ENCODE measurements at regions not wholly inside any gene's neighbourhood (a gene's known extent, or its start where the extent isn't known, plus 50 kb on each side); places are given as distances from the start of the nearest gene placed in this dataset.
"Not testable (repeated sequence)": the region's sequence is repeated elsewhere in the genome, so short reads cannot be mapped to it uniquely, and the experiment has no call there.

GRCh38 chr6:67767046-67767822, 867.8 kb upstream of the ADGRB3 start:
- not testable (repeated sequence) for H3K14ac ChIP-seq (ENCODE audit: low read length)

GRCh38 chr6:67766057-67766456, 869.0 kb upstream of the ADGRB3 start:
- Histone ChIP-seq H2AFZ (ENCODE audit: low read length) (no peak overlapping the region), H2BK120ac (ENCODE audit: low read depth, low read length) (no peak overlapping the region), H3K4me3 (ENCODE audit: low read length in 2 of 2) (no peak overlapping the region), H3K79me1 (ENCODE audit: low read depth, low read length) (no peaks in the 10 kb centered on the region), H2BK5ac (ENCODE audit: low read length) (no peak overlapping the region), H2BK15ac (ENCODE audit: low read length) (no peak overlapping the region), H3K9me3 (replicated peaks in 1 of 2; ENCODE audit: control insufficient read depth in 2 of 2, insufficient read depth in 1 of 2, low read depth in 1 of 2, low read length in 2 of 2) (no peaks in the 10 kb centered on the region), H3K27me3 (ENCODE audit: control insufficient read depth in 3 of 3, insufficient read depth in 3 of 3, low read depth in 1 of 3, low read length in 3 of 3) (no peaks in the 10 kb centered on the region), H3K4ac (ENCODE audit: low read length) (no peak overlapping the region), H3K36me3 (replicated peaks in 1 of 2; ENCODE audit: control insufficient read depth in 2 of 2, insufficient read depth in 2 of 2, low read length in 2 of 2) (no peaks in the 10 kb centered on the region), H3K9ac (ENCODE audit: low read depth, low read length, poor library complexity) (no peak overlapping the region), H3K23ac (ENCODE audit: low read depth, low read length, poor library complexity) (no peak overlapping the region), H3K18ac (ENCODE audit: low read length) (no peak overlapping the region), H3K4me1 (ENCODE audit: control insufficient read depth in 2 of 2, insufficient read depth in 1 of 2, low read depth in 1 of 2, low read length in 2 of 2) (no peaks in the 10 kb centered on the region), H3K4me2 (ENCODE audit: insufficient read depth, low read length, poor library complexity, severe bottlenecking) (no peak overlapping the region), H2AK5ac (ENCODE audit: low read depth, low read length) (no peak overlapping the region), H4K91ac (ENCODE audit: low read depth, low read length, poor library complexity) (no peak overlapping the region), H3K27ac (replicated peaks; ENCODE audit: low read length) (no peak overlapping the region), H2BK12ac (ENCODE audit: low read length) (no peak overlapping the region), H4K8ac (ENCODE audit: low read depth, low read length) (no peak overlapping the region), H3K14ac (ENCODE audit: low read length) (no peak overlapping the region)
- DNase-seq (ENCODE audit: low spot score): no peak
- no CpG with 5 or more reads among the region's 1 CpG for WGBS, 2 donors (ENCODE audit: extremely low coverage in 2 of 2, insufficient read length in 2 of 2, insufficient replicate concordance in 1 of 2)

More at GRCh38 chr6:67767046-67767822, 867.8 kb upstream of the ADGRB3 start:
- not testable (repeated sequence) for H2AK5ac ChIP-seq (ENCODE audit: low read depth, low read length); H3K4ac ChIP-seq (ENCODE audit: low read length); H4K91ac ChIP-seq (ENCODE audit: low read depth, low read length, poor library complexity); H3K4me1 ChIP-seq (ENCODE audit: control insufficient read depth in 2 of 2, insufficient read depth in 1 of 2, low read depth in 1 of 2, low read length in 2 of 2); H3K9ac ChIP-seq (ENCODE audit: low read depth, low read length, poor library complexity); H3K27me3 ChIP-seq (ENCODE audit: control insufficient read depth in 3 of 3, insufficient read depth in 3 of 3, low read depth in 1 of 3, low read length in 3 of 3); H2BK15ac ChIP-seq (ENCODE audit: low read length); H3K4me2 ChIP-seq (ENCODE audit: insufficient read depth, low read length, poor library complexity, severe bottlenecking); H3K18ac ChIP-seq (ENCODE audit: low read length); H3K27ac ChIP-seq (replicated peaks; ENCODE audit: low read length); H2AFZ ChIP-seq (ENCODE audit: low read length); H2BK12ac ChIP-seq (ENCODE audit: low read length); H3K23ac ChIP-seq (ENCODE audit: low read depth, low read length, poor library complexity); H3K36me3 ChIP-seq (replicated peaks in 1 of 2; ENCODE audit: control insufficient read depth in 2 of 2, insufficient read depth in 2 of 2, low read length in 2 of 2); H3K4me3 ChIP-seq (ENCODE audit: low read length in 2 of 2); H4K8ac ChIP-seq (ENCODE audit: low read depth, low read length); H3K79me1 ChIP-seq (ENCODE audit: low read depth, low read length); H2BK5ac ChIP-seq (ENCODE audit: low read length); H2BK120ac ChIP-seq (ENCODE audit: low read depth, low read length); DNase-seq (ENCODE audit: low spot score); H3K9me3 ChIP-seq (replicated peaks in 1 of 2; ENCODE audit: control insufficient read depth in 2 of 2, insufficient read depth in 1 of 2, low read depth in 1 of 2, low read length in 2 of 2)
- WGBS, 2 donors (ENCODE audit: extremely low coverage in 2 of 2, insufficient read length in 2 of 2, insufficient replicate concordance in 1 of 2): no CpG with 5 or more reads among the region's 4 CpGs

- Histone ChIP-seq H2BK15ac (ENCODE audit: low read length) (no peak overlapping the region), H3K9ac (ENCODE audit: low read depth, low read length, poor library complexity) (no peak overlapping the region), H2BK12ac (ENCODE audit: low read length) (no peak overlapping the region), H3K14ac (ENCODE audit: low read length) (no peak overlapping the region), H3K9me3 (replicated peaks in 1 of 2; ENCODE audit: control insufficient read depth in 2 of 2, insufficient read depth in 1 of 2, low read depth in 1 of 2, low read length in 2 of 2) (no peaks in the 10 kb centered on the region), H2BK5ac (ENCODE audit: low read length) (no peak overlapping the region), H3K4me1 (ENCODE audit: control insufficient read depth in 2 of 2, insufficient read depth in 1 of 2, low read depth in 1 of 2, low read length in 2 of 2) (no peaks in the 10 kb centered on the region), H4K8ac (ENCODE audit: low read depth, low read length) (no peak overlapping the region), H2AFZ (ENCODE audit: low read length) (no peak overlapping the region), H4K91ac (ENCODE audit: low read depth, low read length, poor library complexity) (no peak overlapping the region), H3K4me3 (ENCODE audit: low read length in 2 of 2) (no peak overlapping the region), H3K36me3 (replicated peaks in 1 of 2; ENCODE audit: control insufficient read depth in 2 of 2, insufficient read depth in 2 of 2, low read length in 2 of 2) (no peaks in the 10 kb centered on the region), H3K27me3 (ENCODE audit: control insufficient read depth in 3 of 3, insufficient read depth in 3 of 3, low read depth in 1 of 3, low read length in 3 of 3) (no peaks in the 10 kb centered on the region), H3K4ac (ENCODE audit: low read length) (no peak overlapping the region), H2BK120ac (ENCODE audit: low read depth, low read length) (no peak overlapping the region), H3K79me1 (ENCODE audit: low read depth, low read length) (no peaks in the 10 kb centered on the region), H3K18ac (ENCODE audit: low read length) (no peak overlapping the region), H3K27ac (replicated peaks; ENCODE audit: low read length) (no peak overlapping the region), H3K4me2 (ENCODE audit: insufficient read depth, low read length, poor library complexity, severe bottlenecking) (no peak overlapping the region), H3K23ac (ENCODE audit: low read depth, low read length, poor library complexity) (no peak overlapping the region), H2AK5ac (ENCODE audit: low read depth, low read length) (no peak overlapping the region)
- WGBS, 2 donors (ENCODE audit: extremely low coverage in 2 of 2, insufficient read length in 2 of 2, insufficient replicate concordance in 1 of 2): no CpG with 5 or more reads among the region's 1 CpG
- DNase-seq (ENCODE audit: low spot score): no peak
These were observed 876.1 kb upstream of the ADGRB3 start for GRCh38 chr6:67759001-67759400.

GRCh38 chr6:67757465-67758033, 877.5 kb upstream of the ADGRB3 start:
- peak overlapping the region in 1 of 2 donors; percentile 50 for H3K4me3 ChIP-seq (ENCODE audit: low read length in 2 of 2)
- no peak overlapping the region for H2AK5ac ChIP-seq (ENCODE audit: low read depth, low read length)
- H3K4ac ChIP-seq (ENCODE audit: low read length): no peak overlapping the region
- H2BK15ac ChIP-seq (ENCODE audit: low read length): no peak overlapping the region
- H2BK120ac ChIP-seq (ENCODE audit: low read depth, low read length): no peak overlapping the region
- no peak overlapping the region for H3K23ac ChIP-seq (ENCODE audit: low read depth, low read length, poor library complexity)
- H3K27ac ChIP-seq (replicated peaks; ENCODE audit: low read length): no peak overlapping the region
- no peaks in the 10 kb centered on the region for H3K4me1 ChIP-seq (ENCODE audit: control insufficient read depth in 2 of 2, insufficient read depth in 1 of 2, low read depth in 1 of 2, low read length in 2 of 2)
- no peaks in the 10 kb centered on the region for H3K9me3 ChIP-seq (replicated peaks in 1 of 2; ENCODE audit: control insufficient read depth in 2 of 2, insufficient read depth in 1 of 2, low read depth in 1 of 2, low read length in 2 of 2)
- H3K14ac ChIP-seq (ENCODE audit: low read length): no peak overlapping the region
- H3K9ac ChIP-seq (ENCODE audit: low read depth, low read length, poor library complexity): no peak overlapping the region
- no peaks in the 10 kb centered on the region for H3K36me3 ChIP-seq (replicated peaks in 1 of 2; ENCODE audit: control insufficient read depth in 2 of 2, insufficient read depth in 2 of 2, low read length in 2 of 2)
- no peaks in the 10 kb centered on the region for H3K79me1 ChIP-seq (ENCODE audit: low read depth, low read length)
- H4K8ac ChIP-seq (ENCODE audit: low read depth, low read length): no peak overlapping the region
- WGBS, 2 donors (ENCODE audit: extremely low coverage in 2 of 2, insufficient read length in 2 of 2, insufficient replicate concordance in 1 of 2): no CpG with 5 or more reads among the region's 3 CpGs
- DNase-seq (ENCODE audit: low spot score): no peak
- no peak overlapping the region for H2AFZ ChIP-seq (ENCODE audit: low read length)
- H2BK12ac ChIP-seq (ENCODE audit: low read length): no peak overlapping the region
- H4K91ac ChIP-seq (ENCODE audit: low read depth, low read length, poor library complexity): no peak overlapping the region
- no peak overlapping the region for H3K18ac ChIP-seq (ENCODE audit: low read length)
- no peak overlapping the region for H2BK5ac ChIP-seq (ENCODE audit: low read length)
- H3K27me3 ChIP-seq (ENCODE audit: control insufficient read depth in 3 of 3, insufficient read depth in 3 of 3, low read depth in 1 of 3, low read length in 3 of 3): no peaks in the 10 kb centered on the region
- no peak overlapping the region for H3K4me2 ChIP-seq (ENCODE audit: insufficient read depth, low read length, poor library complexity, severe bottlenecking)

Measured in neuronal stem cell (in vitro differentiated cells).